Sigmoid colon (tissue), 6 donors: ENCODE measurements at regions not wholly inside any gene's neighbourhood (a gene's known extent, or its start where the extent isn't known, plus 50 kb on each side); places are given as distances from the start of the nearest gene placed in this dataset.
A peak's percentile ranks its signal among the peaks of the same experiment; 100 is the strongest.

ENCODE experiments used
- DNase-seq: peaks from one replicate; pipeline ENCODE4 v3.0.0-alpha.2; 2019
- H3K27ac ChIP-seq, 4 donors: fragments of 200-600 bp; sonication (generic); one replicate each; pipeline ENCODE4 v1.5.1; 2016 to 2019; ENCODE audit warnings: mild to moderate bottlenecking in 1 of 4
- H3K27me3 ChIP-seq, 3 donors: fragments of 200-600 bp; sonication (generic); one replicate each; pipeline ENCODE4 v1.5.1; 2019; ENCODE audit warnings: mild to moderate bottlenecking in 1 of 3
- H3K36me3 ChIP-seq, 4 donors: fragments of 200-600 bp; sonication (generic); one replicate each; pipeline ENCODE4 v1.5.1; 2016 to 2019
- H3K4me1 ChIP-seq, 4 donors: fragments of 200-600 bp; sonication (generic); one replicate each; pipeline ENCODE4 v1.5.1; 2017 to 2019
- H3K4me3 ChIP-seq, 4 donors: fragments of 200-600 bp; sonication (generic); one replicate each; pipeline ENCODE4 v1.5.1; 2017 to 2019; ENCODE audit warnings: mild to moderate bottlenecking in 2 of 4, moderate library complexity in 1 of 4
- H3K9me3 ChIP-seq, 4 donors: fragments of 200-600 bp in 3 of 4; sonication (generic) in 3 of 4; one replicate each; pipeline versions ENCODE4 v1.5.1 to v1.6.1; 2013 to 2019
- EP300 ChIP-seq, 4 donors: sonication (generic); formaldehyde crosslinking; IDR thresholded peaks; one replicate each; pipeline ENCODE4 v1.6.1; 2017; ENCODE audit warnings: antibody characterized with exemption in 4 of 4
- POLR2A ChIP-seq, 2 donors: fragments of 450-650 bp; IDR thresholded peaks; one replicate each; pipeline ENCODE4 v1.6.1; 2016; ENCODE audit warnings: antibody characterized with exemption in 2 of 2, mild to moderate bottlenecking in 2 of 2, moderate library complexity in 2 of 2
- POLR2AphosphoS5 ChIP-seq, 4 donors: sonication (generic); formaldehyde crosslinking; IDR thresholded peaks; one replicate each; pipeline ENCODE4 v1.6.1; 2017; ENCODE audit warnings: antibody characterized with exemption in 4 of 4
- WGBS, 2 donors: extraction: QIAGEN DNeasy Blood & Tissue Kit; methylation state at CpG; one replicate each; pipeline ENCODE4 v1.1.7; 2013; 5-methylcytosine and 5-hydroxymethylcytosine counted together
- intact Hi-C: fragments of 100-400 bp; cut with DNase I; formaldehyde crosslinking; loops from one replicate; pipeline ENCODE4 v1.15.1; 2023
- TF ChIP-seq, protein P1 (sequence below), 4 experiments: fragments of 450-650 bp in 3 of 4; fragments of 200-600 bp in 1 of 4; IDR thresholded peaks; one replicate each; pipeline ENCODE4 v1.5.1; 2016 to 2019; ENCODE audit warnings: antibody characterized with exemption in 4 of 4, mild to moderate bottlenecking in 3 of 4, moderate library complexity in 2 of 4
- donor health status: healthy with polysubstance abuse.
- donor health status: healthy.

DNA sequence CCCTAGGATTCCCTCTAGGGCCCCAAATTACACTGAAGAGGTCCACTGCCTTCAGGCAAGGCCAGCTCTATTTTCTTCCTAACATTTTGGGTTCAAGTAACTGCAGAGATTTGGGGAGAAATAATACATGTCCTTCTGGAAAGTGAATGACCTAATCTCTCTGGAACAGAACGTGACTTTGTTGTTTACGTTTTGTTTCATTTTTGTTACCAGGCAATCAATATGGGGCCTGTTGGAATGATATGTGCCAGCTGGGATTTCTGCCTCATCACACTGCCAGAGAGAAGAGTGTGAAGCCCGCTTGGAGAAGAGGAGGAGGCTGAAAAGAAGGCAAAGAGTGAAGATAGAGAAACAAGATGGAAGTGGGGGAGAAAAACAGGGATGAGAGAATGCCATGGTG lies 116.7 kb downstream of the FASLG start:
- H3K4me3 ChIP-seq, result no peak overlapping the region
- no peaks in the 10 kb centered on the region for H3K36me3 ChIP-seq
- no peaks in the 10 kb centered on the region for H3K9me3 ChIP-seq
- WGBS, 2 donors, result 57 to 73% methylated on average over 3 of the region's 3 CpGs
- H3K27ac ChIP-seq, result peak overlapping the region in 1 of 4 donors; percentile 60
- H3K4me1 ChIP-seq, result no peaks in the 10 kb centered on the region
- H3K27me3 ChIP-seq, result no peaks in the 10 kb centered on the region
- no peak for DNase-seq
- TF ChIP-seq EP300 (IDR thresholded peaks at IDR 0.05) (no peak), POLR2AphosphoS5 (IDR thresholded peaks at IDR 0.05) (no peak), POLR2A (IDR thresholded peaks at IDR 0.05) (no peak)
- TF ChIP-seq, protein P1, sequence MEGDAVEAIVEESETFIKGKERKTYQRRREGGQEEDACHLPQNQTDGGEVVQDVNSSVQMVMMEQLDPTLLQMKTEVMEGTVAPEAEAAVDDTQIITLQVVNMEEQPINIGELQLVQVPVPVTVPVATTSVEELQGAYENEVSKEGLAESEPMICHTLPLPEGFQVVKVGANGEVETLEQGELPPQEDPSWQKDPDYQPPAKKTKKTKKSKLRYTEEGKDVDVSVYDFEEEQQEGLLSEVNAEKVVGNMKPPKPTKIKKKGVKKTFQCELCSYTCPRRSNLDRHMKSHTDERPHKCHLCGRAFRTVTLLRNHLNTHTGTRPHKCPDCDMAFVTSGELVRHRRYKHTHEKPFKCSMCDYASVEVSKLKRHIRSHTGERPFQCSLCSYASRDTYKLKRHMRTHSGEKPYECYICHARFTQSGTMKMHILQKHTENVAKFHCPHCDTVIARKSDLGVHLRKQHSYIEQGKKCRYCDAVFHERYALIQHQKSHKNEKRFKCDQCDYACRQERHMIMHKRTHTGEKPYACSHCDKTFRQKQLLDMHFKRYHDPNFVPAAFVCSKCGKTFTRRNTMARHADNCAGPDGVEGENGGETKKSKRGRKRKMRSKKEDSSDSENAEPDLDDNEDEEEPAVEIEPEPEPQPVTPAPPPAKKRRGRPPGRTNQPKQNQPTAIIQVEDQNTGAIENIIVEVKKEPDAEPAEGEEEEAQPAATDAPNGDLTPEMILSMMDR (IDR thresholded peaks at IDR 0.05), result no peak
- intact Hi-C loops, result no loop called here

DNA sequence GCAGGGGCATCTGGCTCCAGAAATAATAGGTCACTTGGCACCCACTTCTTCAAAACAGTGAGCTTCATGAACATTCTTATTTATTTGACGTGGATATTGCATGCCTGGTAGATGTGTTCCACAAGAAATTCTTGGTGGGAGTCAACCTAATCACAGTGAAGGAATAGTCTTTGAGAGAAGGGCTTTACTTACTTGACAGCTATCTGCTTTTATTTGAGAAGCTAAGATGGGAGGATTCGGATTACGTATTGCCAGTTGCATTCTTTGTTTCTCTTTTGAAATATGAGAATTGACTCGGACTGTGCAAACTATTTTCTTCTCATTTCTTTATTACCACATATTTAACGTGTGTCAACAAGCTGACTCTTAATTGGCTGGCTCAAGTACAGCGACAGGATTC lies 117.2 kb downstream of the FASLG start:
- Histone ChIP-seq H3K9me3 (no peaks in the 10 kb centered on the region), H3K27ac (peak overlapping the region in 1 of 4 donors; percentile 60), H3K27me3 (no peaks in the 10 kb centered on the region), H3K4me1 (no peaks in the 10 kb centered on the region), H3K4me3 (no peak overlapping the region), H3K36me3 (no peaks in the 10 kb centered on the region)
- WGBS, 2 donors, result 75 to 76% methylated on average over 6 of the region's 6 CpGs
- no peak for DNase-seq
- intact Hi-C loops, result no loop called here
- TF ChIP-seq EP300 (IDR thresholded peaks at IDR 0.05) (no peak), POLR2AphosphoS5 (IDR thresholded peaks at IDR 0.05) (no peak), POLR2A (IDR thresholded peaks at IDR 0.05) (no peak)
- TF ChIP-seq, protein P1 (IDR thresholded peaks at IDR 0.05), result no peak

DNA sequence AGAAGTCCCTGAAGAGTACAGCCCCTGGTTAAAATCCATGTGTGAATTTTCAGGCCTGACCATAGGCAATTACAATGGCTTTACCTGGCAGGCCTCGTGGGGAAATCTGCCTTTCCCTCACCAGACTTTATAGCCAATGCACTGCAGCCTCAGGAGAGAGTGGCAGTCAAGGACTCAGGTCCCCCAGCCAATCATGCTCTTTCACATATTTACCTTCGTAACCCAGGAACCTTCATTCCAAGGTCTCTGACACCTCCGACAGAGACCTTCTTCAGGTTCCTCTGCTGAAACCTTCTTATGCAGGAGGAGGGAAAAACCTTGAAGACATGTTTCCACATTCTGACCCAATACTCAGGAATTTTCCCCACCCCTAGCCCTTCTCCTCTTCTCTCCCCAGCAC lies 118.9 kb downstream of the FASLG start:
- Histone ChIP-seq H3K4me1 (no peaks in the 10 kb centered on the region), H3K27ac (no peak overlapping the region), H3K36me3 (no peaks in the 10 kb centered on the region), H3K9me3 (no peaks in the 10 kb centered on the region), H3K4me3 (no peak overlapping the region), H3K27me3 (no peaks in the 10 kb centered on the region)
- WGBS, 2 donors, result 76 to 88% methylated on average over 3 of the region's 3 CpGs
- no peak for DNase-seq
- TF ChIP-seq EP300 (IDR thresholded peaks at IDR 0.05) (no peak), POLR2AphosphoS5 (IDR thresholded peaks at IDR 0.05) (no peak)
- TF ChIP-seq, protein P1 (IDR thresholded peaks at IDR 0.05), result no peak
- intact Hi-C loops, result no loop called here

DNA sequence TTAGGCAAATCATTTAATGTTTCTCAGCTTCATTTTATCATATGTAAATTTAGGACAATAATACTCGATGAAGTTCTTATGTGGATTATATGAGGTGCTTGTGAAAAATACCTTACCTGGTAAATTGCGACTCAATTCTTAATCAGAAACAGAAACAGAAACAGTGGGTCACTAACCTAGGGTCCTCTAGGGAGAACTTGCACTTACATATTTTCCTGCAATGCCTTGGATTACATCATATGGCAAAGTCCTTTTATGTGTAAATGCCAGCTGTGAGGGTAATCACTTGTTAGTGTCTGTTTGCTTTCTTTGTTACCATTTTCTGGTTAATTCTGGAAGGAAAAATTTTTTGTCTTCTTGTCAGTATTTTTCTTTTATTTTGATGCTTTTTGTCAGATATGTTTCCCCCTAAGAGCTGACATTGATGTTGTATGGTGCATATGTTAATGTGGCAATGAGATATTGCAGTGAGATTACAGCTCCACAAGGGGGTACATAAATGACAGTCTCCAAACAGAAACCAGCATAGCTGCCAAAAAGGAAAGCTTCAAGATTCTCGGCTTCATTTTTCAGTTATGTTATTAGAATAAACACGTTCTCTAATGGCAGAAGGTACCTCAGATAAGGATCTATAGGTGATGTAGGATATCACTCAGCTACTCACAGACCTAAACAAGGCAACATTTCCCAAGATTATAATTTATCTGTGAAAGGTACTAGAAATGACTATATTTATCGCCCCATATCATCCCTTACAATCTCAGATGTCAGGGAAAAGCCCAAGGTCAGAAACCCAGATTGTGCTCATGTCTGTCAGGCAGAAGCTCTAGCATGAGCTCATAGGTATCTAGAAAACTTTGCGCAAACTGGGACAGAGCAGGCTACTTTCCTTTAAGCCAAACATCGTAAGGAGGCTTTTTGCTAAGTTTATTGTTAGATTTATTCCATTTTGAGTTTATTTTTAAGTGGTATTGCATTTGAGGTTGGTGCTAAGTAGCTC lies 119.9 kb downstream of the FASLG start:
- Histone ChIP-seq H3K27ac (peak overlapping the region in 1 of 4 donors; percentile 47), H3K9me3 (peaks cover 0 to 3% (median 0%) of the 10 kb centered on the region in 4 donors), H3K4me3 (no peak overlapping the region), H3K27me3 (no peaks in the 10 kb centered on the region), H3K4me1 (no peaks in the 10 kb centered on the region), H3K36me3 (no peaks in the 10 kb centered on the region)
- 53 to 64% methylated on average over 7 of the region's 7 CpGs for WGBS, 2 donors
- DNase-seq, result no peak
- intact Hi-C loops, result no loop called here
- TF ChIP-seq, protein P1 (IDR thresholded peaks at IDR 0.05), result no peak
- TF ChIP-seq POLR2A (IDR thresholded peaks at IDR 0.05) (no peak), POLR2AphosphoS5 (IDR thresholded peaks at IDR 0.05) (no peak), EP300 (IDR thresholded peaks at IDR 0.05) (no peak)
